Upper lobe of left lung (tissue), 6 donors: ENCODE measurements at regions not wholly inside any gene's neighbourhood (a gene's known extent, or its start where the extent isn't known, plus 50 kb on each side); places are given as distances from the start of the nearest gene placed in this dataset.
"Not testable (repeated sequence)": the region's sequence is repeated elsewhere in the genome, so short reads cannot be mapped to it uniquely, and the experiment has no call there.

ENCODE experiments used
- ATAC-seq, 2 donors: fragments of 200-7000 bp; cut with Tn5 transposase; one replicate each; pipeline ENCODE4 v1.9.1; 2022; ENCODE audit warnings: mild to moderate bottlenecking in 2 of 2, moderate library complexity in 2 of 2; ENCODE audit not compliant: low FRiP score in 2 of 2
- DNase-seq, 2 donors: peaks; one replicate each; pipeline ENCODE4 v3.0.0-alpha.2; 2019 to 2020
- H3K27ac ChIP-seq, 4 donors: fragments of 200-600 bp; sonication (generic); one replicate each; pipeline ENCODE4 v1.5.1; 2016 to 2019
- H3K27me3 ChIP-seq, 4 donors: fragments of 200-600 bp; sonication (generic); one replicate each; pipeline ENCODE4 v1.5.1; 2017 to 2019
- H3K36me3 ChIP-seq, 4 donors: fragments of 200-600 bp; sonication (generic); one replicate each; pipeline ENCODE4 v1.5.1; 2016 to 2019
- H3K4me1 ChIP-seq, 4 donors: fragments of 200-600 bp; sonication (generic); one replicate each; pipeline ENCODE4 v1.5.1; 2018 to 2019
- H3K4me3 ChIP-seq, 4 donors: fragments of 200-600 bp; sonication (generic); one replicate each; pipeline ENCODE4 v1.5.1; 2017 to 2019; ENCODE audit warnings: mild to moderate bottlenecking in 2 of 4, moderate library complexity in 1 of 4
- H3K9me3 ChIP-seq, 4 donors: fragments of 200-600 bp; sonication (generic); one replicate each; pipeline ENCODE4 v1.5.1; 2018 to 2019
- EP300 ChIP-seq, 4 donors: sonication (generic); formaldehyde crosslinking; IDR thresholded peaks; one replicate each; pipeline ENCODE4 v1.5.1; 2017; ENCODE audit warnings: antibody characterized with exemption in 4 of 4, control low read depth in 2 of 4
- POLR2A ChIP-seq, 4 donors: fragments of 450-650 bp; IDR thresholded peaks; one replicate each; pipeline ENCODE4 v1.5.1; 2016 to 2017; ENCODE audit warnings: antibody characterized with exemption in 4 of 4, mild to moderate bottlenecking in 2 of 4
- POLR2AphosphoS5 ChIP-seq, 2 donors: sonication (generic); formaldehyde crosslinking; IDR thresholded peaks; one replicate each; pipeline ENCODE4 v1.5.1; 2017; ENCODE audit warnings: antibody characterized with exemption in 2 of 2
- WGBS, 2 donors: methylation state at CpG; one replicate each; pipeline ENCODE4 v1.1.5; 2017 to 2018; 5-methylcytosine and 5-hydroxymethylcytosine counted together
- TF ChIP-seq, protein P1 (sequence below), 6 experiments: fragments of 450-650 bp in 4 of 6; fragments of 200-600 bp in 2 of 6; sonication (generic) in 2 of 6; IDR thresholded peaks; one replicate each; pipeline ENCODE4 v1.5.1; 2016 to 2019; ENCODE audit warnings: antibody characterized with exemption in 6 of 6
- donor health status: DM: no; HTN: no; CAD: no; lungs with moderate emphysema.
- donor health status: DM: no; HTN: yes; CAD: no; lungs with severe emphysema.

DNA sequence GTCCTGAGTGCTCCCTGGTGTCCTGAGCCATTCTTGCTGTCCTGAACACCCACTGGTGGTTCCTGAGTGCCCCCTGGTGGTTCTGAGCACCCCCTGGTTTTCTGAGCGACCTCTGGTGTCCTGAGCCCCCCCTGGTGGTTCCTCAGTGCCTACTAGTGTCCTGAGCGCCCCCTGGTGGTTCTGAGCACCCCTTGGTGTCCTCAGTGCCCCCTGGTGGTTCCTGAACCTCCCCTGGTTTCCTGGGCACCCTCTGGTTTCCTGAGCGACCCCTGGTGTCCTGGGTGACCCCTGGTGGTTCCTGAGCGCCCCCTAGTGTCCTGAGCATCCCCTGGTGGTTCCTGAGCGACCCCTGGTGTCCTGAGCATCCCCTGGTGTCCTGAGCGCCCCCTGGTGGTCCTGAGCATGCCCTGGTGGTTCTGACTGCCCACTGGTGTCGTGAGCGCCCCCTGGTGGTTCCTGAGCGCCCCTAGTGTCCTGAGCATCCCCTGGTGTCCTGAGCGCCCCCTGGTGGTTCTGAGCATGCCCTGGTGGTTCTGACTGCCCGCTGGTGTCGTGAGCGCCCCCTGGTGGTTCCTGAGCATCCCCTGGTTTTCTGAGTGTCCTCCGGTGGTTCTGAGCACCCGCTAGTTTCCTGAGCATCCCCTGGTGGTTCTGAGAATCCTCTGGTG lies 473.1 kb downstream of the TMEM121 start:
- no peak overlapping the region for H3K27ac ChIP-seq
- no peak for TF ChIP-seq POLR2AphosphoS5 (IDR thresholded peaks at IDR 0.05)
- TF ChIP-seq EP300 (IDR thresholded peaks at IDR 0.05), result no peak
- TF ChIP-seq, protein P1, sequence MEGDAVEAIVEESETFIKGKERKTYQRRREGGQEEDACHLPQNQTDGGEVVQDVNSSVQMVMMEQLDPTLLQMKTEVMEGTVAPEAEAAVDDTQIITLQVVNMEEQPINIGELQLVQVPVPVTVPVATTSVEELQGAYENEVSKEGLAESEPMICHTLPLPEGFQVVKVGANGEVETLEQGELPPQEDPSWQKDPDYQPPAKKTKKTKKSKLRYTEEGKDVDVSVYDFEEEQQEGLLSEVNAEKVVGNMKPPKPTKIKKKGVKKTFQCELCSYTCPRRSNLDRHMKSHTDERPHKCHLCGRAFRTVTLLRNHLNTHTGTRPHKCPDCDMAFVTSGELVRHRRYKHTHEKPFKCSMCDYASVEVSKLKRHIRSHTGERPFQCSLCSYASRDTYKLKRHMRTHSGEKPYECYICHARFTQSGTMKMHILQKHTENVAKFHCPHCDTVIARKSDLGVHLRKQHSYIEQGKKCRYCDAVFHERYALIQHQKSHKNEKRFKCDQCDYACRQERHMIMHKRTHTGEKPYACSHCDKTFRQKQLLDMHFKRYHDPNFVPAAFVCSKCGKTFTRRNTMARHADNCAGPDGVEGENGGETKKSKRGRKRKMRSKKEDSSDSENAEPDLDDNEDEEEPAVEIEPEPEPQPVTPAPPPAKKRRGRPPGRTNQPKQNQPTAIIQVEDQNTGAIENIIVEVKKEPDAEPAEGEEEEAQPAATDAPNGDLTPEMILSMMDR (IDR thresholded peaks at IDR 0.05), result peak in 3 of 6 experiments; percentile 18 to 46 (median 41)
- no peak for TF ChIP-seq POLR2A (IDR thresholded peaks at IDR 0.05)
- no peaks in the 10 kb centered on the region for H3K9me3 ChIP-seq
- no peaks in the 10 kb centered on the region for H3K36me3 ChIP-seq
- no peaks in the 10 kb centered on the region for H3K27me3 ChIP-seq
- H3K4me1 ChIP-seq, result no peaks in the 10 kb centered on the region
- peak; percentile 4 to 34 for DNase-seq
- 40 to 53% methylated on average over 1 to 10 of the region's 15 CpGs for WGBS, 2 donors
- H3K4me3 ChIP-seq, result no peak overlapping the region
- ATAC-seq, result peak; percentile 68 to 75

DNA sequence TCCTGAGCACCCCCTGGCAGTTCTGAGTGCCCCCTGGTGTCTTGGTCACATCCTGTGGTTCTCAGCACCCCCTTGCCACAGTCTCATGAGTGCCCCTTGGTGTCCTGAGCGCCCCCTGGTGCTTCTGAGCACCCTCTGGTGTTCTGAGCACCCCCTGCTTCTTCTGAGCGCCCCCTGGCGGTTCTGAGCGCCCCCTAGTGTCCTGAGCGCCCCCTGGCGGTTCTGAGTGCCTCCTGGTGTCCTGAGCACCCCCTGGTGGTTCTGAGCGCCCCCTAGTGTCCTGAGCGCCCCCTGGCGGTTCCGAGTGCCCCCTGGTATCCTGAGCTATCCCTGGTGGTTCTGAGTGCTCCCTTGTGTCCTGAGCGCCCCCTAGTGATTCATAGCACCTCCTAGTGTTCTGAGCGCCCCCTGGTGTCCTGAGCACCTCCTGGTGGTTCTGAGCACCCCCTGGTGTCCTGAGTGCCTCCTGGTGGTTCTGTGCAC lies 473.7 kb downstream of the TMEM121 start:
- 43 to 57% methylated on average over 1 to 5 of the region's 12 CpGs for WGBS, 2 donors

DNA sequence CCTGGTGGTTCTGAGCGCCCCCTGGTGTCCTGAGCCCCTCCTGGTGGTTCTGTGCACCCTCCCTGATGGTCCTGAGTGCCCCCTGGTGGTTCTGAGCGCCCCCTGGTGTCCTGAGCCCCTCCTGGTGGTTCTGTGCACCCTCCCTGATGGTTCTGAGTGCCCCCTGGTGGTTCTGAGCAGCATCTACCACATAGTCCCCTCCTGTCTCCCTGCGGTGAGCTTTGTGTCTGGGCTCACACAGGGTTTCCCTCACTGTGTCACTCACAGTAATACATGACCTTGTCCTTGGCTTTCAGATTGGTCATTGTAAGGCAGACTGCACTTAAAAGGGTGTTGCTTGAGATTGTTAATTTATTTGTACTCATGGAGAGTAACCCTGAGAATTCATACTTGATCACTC lies 474.9 kb downstream of the TMEM121 start:
- DNase-seq, H3K4me3 ChIP-seq, H3K27ac ChIP-seq, H3K27me3 ChIP-seq, H3K9me3 ChIP-seq, H3K36me3 ChIP-seq, H3K4me1 ChIP-seq, ATAC-seq: not testable (repeated sequence)
- WGBS, 2 donors, result no CpG with 5 or more reads among the region's 3 CpGs

More for the DNA sequence above, 473.7 kb downstream of the TMEM121 start:
- H3K36me3 ChIP-seq, H3K9me3 ChIP-seq, ATAC-seq, H3K4me1 ChIP-seq, H3K27me3 ChIP-seq, H3K4me3 ChIP-seq, H3K27ac ChIP-seq: not testable (repeated sequence)
- DNase-seq, result peak in 1 of 2 donors; percentile 43

DNA sequence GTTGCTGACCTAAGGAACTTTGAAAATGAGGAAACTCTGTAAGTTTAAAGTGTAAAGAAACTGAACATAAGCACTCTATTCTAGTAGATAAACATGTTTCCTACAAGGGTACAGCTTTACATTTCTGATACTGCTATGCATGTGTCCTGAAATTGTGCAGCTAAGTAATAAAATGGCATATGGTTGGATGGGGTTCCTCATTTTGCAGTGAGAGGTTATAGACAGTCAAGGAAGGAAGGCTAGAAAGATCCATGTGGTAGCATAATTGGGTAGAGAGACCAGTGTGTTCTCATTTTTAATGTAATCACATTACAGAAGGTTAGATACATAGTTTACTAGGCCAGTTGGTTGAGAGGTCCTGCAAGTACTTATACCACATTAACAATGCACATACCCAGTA lies 477.0 kb downstream of the TMEM121 start:
- DNase-seq (no peak), ATAC-seq (no peak)
- no peaks in the 10 kb centered on the region for H3K36me3 ChIP-seq
- TF ChIP-seq POLR2A (IDR thresholded peaks at IDR 0.05) (no peak), POLR2AphosphoS5 (IDR thresholded peaks at IDR 0.05) (no peak), EP300 (IDR thresholded peaks at IDR 0.05) (no peak)
- TF ChIP-seq, protein P1 (IDR thresholded peaks at IDR 0.05), result no peak
- no peak overlapping the region for H3K27ac ChIP-seq
- no peak overlapping the region for H3K4me3 ChIP-seq
- H3K27me3 ChIP-seq, result no peaks in the 10 kb centered on the region
- no peaks in the 10 kb centered on the region for H3K4me1 ChIP-seq
- H3K9me3 ChIP-seq, result no peaks in the 10 kb centered on the region

DNA sequence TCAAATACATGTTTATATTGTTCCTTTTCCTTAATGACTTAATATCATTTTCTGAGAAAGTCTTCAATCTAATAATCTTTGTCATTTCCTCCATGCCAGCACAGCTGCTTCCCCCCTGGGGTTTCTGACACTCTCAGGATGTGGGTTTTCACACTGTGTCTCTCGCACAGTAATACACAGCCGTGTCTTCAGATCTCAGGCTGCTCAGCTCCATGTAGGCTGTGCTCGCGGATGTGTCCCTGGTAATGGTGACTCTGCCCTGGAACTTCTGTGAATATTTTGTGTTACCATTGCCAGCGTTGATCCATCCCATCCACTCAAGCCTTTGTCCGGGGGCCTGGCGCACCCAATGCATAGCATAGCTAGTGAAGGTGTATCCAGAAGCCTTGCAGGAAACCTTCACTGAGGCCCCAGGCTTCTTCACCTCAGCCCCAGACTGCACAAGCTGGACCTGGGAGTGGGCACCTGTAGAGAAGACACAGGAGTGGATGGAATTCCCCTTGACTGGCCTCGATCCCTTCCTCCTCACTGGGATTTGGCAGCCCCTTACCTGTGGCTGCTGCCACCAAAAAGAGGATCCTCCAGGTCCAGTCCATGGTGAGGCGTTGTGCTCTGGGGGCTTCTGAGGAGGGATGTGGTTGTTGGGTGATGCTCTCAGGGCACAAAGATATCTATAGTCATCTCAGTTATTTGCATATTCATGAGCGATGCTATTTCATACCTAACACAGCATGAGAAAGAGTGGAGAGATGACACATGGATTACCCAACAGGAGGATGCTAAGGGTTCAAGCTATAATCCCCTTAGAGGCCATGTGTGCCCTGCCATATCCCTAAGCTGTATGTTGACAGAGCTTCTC lies 478.8 kb downstream of the TMEM121 start:
- not testable (repeated sequence) for H3K27me3 ChIP-seq, DNase-seq, H3K4me3 ChIP-seq, H3K27ac ChIP-seq, H3K36me3 ChIP-seq, H3K4me1 ChIP-seq, H3K9me3 ChIP-seq
- ATAC-seq, result peak in 1 of 2 donors; percentile 15
- peak in 1 of 2 donors; percentile 10 for TF ChIP-seq POLR2AphosphoS5 (IDR thresholded peaks at IDR 0.05)
- 35 to 51% methylated on average over 5 to 9 of the region's 10 CpGs for WGBS, 2 donors

DNA sequence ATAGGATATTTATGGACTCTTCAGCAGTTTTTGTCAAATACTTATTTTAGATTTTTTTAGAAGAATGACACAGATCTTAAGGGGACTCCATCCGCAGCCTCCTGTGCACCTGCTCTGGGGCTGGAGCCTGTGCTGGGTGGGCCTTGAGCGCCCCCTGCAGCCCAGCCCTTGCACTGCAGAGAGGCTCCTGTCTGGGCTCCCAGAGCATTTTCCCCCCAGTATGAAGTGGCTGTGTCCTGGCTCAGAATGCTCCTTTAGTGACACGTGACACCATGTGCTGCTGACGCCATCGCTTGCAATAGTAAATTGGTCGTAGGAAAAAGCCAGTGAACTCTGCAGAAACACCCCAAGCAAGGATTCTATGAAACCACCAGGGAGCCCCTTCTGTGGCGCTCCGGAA lies 479.7 kb downstream of the TMEM121 start:
- not testable (repeated sequence) for H3K9me3 ChIP-seq, ATAC-seq, H3K27me3 ChIP-seq, H3K4me3 ChIP-seq, H3K27ac ChIP-seq, H3K4me1 ChIP-seq, H3K36me3 ChIP-seq
- TF ChIP-seq, protein P1 (IDR thresholded peaks at IDR 0.05), result peak in 3 of 6 experiments; percentile 38 to 53 (median 42)
- DNase-seq, result peak in 1 of 2 donors; percentile 82
- 19 to 43% methylated on average over 2 to 8 of the region's 8 CpGs for WGBS, 2 donors

DNA sequence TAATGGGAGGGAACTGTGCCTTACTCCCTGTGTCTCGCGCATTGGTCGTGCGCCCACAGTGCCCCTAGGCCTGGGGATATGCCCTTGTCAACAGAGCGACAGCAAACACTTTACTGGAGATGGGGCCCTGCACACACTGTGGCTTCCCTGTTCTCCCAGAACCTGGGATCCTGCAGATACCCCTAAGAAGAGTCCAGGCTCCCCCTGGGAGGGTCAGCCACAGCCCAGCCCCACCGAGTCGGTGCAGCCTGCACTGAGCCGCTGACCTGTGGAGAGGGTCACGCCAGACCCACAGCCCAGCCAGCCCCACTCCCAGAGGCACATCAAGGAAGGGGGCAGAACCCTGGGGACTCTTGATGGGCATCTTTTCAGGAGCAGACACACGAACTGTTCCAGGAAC lies 480.3 kb downstream of the TMEM121 start:
- H3K27ac ChIP-seq, H3K36me3 ChIP-seq, H3K9me3 ChIP-seq, ATAC-seq, H3K4me1 ChIP-seq, H3K27me3 ChIP-seq, H3K4me3 ChIP-seq: not testable (repeated sequence)
- 90 to 93% methylated on average over 5 of the region's 10 CpGs for WGBS, 2 donors
- peak in 1 of 2 donors; percentile 60 for DNase-seq
